ENCODE measurements at regions not wholly inside any gene's neighbourhood (a gene's known extent, or its start where the extent isn't known, plus 50 kb on each side); places are given as distances from the start of the nearest gene placed in this dataset.

- TF ChIP-seq, protein P1, sequence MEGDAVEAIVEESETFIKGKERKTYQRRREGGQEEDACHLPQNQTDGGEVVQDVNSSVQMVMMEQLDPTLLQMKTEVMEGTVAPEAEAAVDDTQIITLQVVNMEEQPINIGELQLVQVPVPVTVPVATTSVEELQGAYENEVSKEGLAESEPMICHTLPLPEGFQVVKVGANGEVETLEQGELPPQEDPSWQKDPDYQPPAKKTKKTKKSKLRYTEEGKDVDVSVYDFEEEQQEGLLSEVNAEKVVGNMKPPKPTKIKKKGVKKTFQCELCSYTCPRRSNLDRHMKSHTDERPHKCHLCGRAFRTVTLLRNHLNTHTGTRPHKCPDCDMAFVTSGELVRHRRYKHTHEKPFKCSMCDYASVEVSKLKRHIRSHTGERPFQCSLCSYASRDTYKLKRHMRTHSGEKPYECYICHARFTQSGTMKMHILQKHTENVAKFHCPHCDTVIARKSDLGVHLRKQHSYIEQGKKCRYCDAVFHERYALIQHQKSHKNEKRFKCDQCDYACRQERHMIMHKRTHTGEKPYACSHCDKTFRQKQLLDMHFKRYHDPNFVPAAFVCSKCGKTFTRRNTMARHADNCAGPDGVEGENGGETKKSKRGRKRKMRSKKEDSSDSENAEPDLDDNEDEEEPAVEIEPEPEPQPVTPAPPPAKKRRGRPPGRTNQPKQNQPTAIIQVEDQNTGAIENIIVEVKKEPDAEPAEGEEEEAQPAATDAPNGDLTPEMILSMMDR (IDR thresholded peaks at IDR 0.05), result no peak
- no peak for TF ChIP-seq POLR2A (IDR thresholded peaks at IDR 0.05)
Observed at GRCh38 chr4:17275836-17276235, 236.1 kb downstream of the QDPR start.
